GM21360 (cell line): ENCODE measurements at regions not wholly inside any gene's neighbourhood (a gene's known extent, or its start where the extent isn't known, plus 50 kb on each side); places are given as distances from the start of the nearest gene placed in this dataset.

Source experiments
- ATAC-seq: cut with Tn5 transposase; IDR thresholded peaks from one replicate; pipeline ENCODE4 v1.9.1; 2021; ENCODE audit warnings: mild to moderate bottlenecking, moderate library complexity; ENCODE audit not compliant: unreplicated experiment

GRCh38 chr12:127194176-127194575 lies 1072.8 kb upstream of the TMEM132C start:
- no peak for ATAC-seq

GRCh38 chr12:127205781-127206555 lies 1061.0 kb upstream of the TMEM132C start:
- ATAC-seq = no peak

- no peak for ATAC-seq
Observed at GRCh38 chr12:127209318-127209717, 1057.7 kb upstream of the TMEM132C start.

- ATAC-seq = no peak
Observed at GRCh38 chr12:127214186-127214585, 1052.8 kb upstream of the TMEM132C start.

GRCh38 chr12:127223011-127223410 lies 1044.0 kb upstream of the TMEM132C start:
- ATAC-seq = no peak

- no peak for ATAC-seq
Observed at GRCh38 chr12:127223731-127224130, 1043.2 kb upstream of the TMEM132C start.

GRCh38 chr12:127230843-127231260 lies 1036.1 kb upstream of the TMEM132C start:
- ATAC-seq = no peak

- no peak for ATAC-seq
Observed at GRCh38 chr12:127231371-127231770, 1035.6 kb upstream of the TMEM132C start.

GRCh38 chr12:127233016-127233415 lies 1034.0 kb upstream of the TMEM132C start:
- no peak for ATAC-seq

GRCh38 chr12:127235761-127236160 lies 1031.2 kb upstream of the TMEM132C start:
- no peak for ATAC-seq

GRCh38 chr12:127236491-127236890 lies 1030.5 kb upstream of the TMEM132C start:
- ATAC-seq = no peak

- ATAC-seq = no peak
Observed at GRCh38 chr12:127237151-127237550, 1029.8 kb upstream of the TMEM132C start.

- no peak for ATAC-seq
Observed at GRCh38 chr12:127238107-127238506, 1028.9 kb upstream of the TMEM132C start.

- ATAC-seq = no peak
Observed at GRCh38 chr12:127239781-127240180, 1027.2 kb upstream of the TMEM132C start.

GRCh38 chr12:127240249-127240929 lies 1026.6 kb upstream of the TMEM132C start:
- ATAC-seq = no peak

- ATAC-seq = no peak
Observed at GRCh38 chr12:127241072-127241817, 1025.7 kb upstream of the TMEM132C start.

GRCh38 chr12:127245009-127245408 lies 1022.0 kb upstream of the TMEM132C start:
- ATAC-seq = no peak

- ATAC-seq = no peak
Observed at GRCh38 chr12:127245437-127245836, 1021.5 kb upstream of the TMEM132C start.

- ATAC-seq = no peak
Observed at GRCh38 chr12:127247937-127248336, 1019.0 kb upstream of the TMEM132C start.

GRCh38 chr12:127249428-127249827 lies 1017.5 kb upstream of the TMEM132C start:
- ATAC-seq = no peak

GRCh38 chr12:127253797-127254327 lies 1013.1 kb upstream of the TMEM132C start:
- no peak for ATAC-seq
